H1 (cell line): ENCODE measurements at regions not wholly inside any gene's neighbourhood (a gene's known extent, or its start where the extent isn't known, plus 50 kb on each side); places are given as distances from the start of the nearest gene placed in this dataset.
A peak's percentile ranks its signal among the peaks of the same experiment; 100 is the strongest.

ENCODE experiments used
- CTCF ChIA-PET: fragments of 300-600 bp; sonication (Branson Sonifier 250); formaldehyde crosslinking; loops from one replicate; lab custom pipeline; 2021; ENCODE audit not compliant: partially characterized antibody; lab: Charles Lee
- POLR2A ChIA-PET: fragments of 300-600 bp; sonication (Branson Sonifier 250); formaldehyde crosslinking; loops from one replicate; lab custom pipeline; 2021; ENCODE audit warnings: inconsistent platforms; ENCODE audit not compliant: partially characterized antibody; lab: Charles Lee
- DNase-seq, 2 experiments: peaks; one replicate each; pipeline versions ENCODE4 v3.0.0 to v3.0.0-alpha.2; 2010 to 2022; ENCODE audit warnings: low spot score in 2 of 2, low read depth in 1 of 2, mixed read lengths in 1 of 2
- FAIRE-seq: peaks from 2 replicates; lab custom pipeline; 2011; peaks lifted over from hg19 to GRCh38; lab: Jason Lieb, UNC
- H2AFZ ChIP-seq: 2 replicates; pipeline ENCODE4 v1.8.1; 2012; ENCODE audit warnings: low read length, inconsistent platforms
- H2AK5ac ChIP-seq: 2 replicates; pipeline ENCODE4 v1.6.1; 2013; ENCODE audit warnings: low read depth, low read length
- H2BK120ac ChIP-seq: replicated peaks from 2 replicates; pipeline ENCODE3; 2013; ENCODE audit warnings: low read depth, low read length, inconsistent platforms
- H2BK12ac ChIP-seq: 2 replicates; pipeline ENCODE4 v1.6.1; 2013; ENCODE audit warnings: low read depth, low read length
- H2BK15ac ChIP-seq: 2 replicates; pipeline ENCODE4 v1.6.1; 2013; ENCODE audit warnings: low read length
- H2BK20ac ChIP-seq: 2 replicates; pipeline ENCODE4 v1.6.1; 2013; ENCODE audit warnings: low read length
- H2BK5ac ChIP-seq: 2 replicates; pipeline ENCODE4 v1.6.1; 2013; ENCODE audit warnings: low read depth, low read length
- H3K14ac ChIP-seq: 2 replicates; pipeline ENCODE4 v1.6.1; 2013; ENCODE audit warnings: inconsistent platforms; ENCODE audit not compliant: insufficient read length
- H3K18ac ChIP-seq: 2 replicates; pipeline ENCODE4 v1.6.1; 2013; ENCODE audit warnings: low read length; ENCODE audit errors: extremely low read depth
- H3K23ac ChIP-seq: 2 replicates; pipeline ENCODE4 v1.6.1; 2013; ENCODE audit warnings: inconsistent platforms; ENCODE audit not compliant: insufficient read length
- H3K23me2 ChIP-seq: 2 replicates; pipeline ENCODE4 v1.6.1; 2013; ENCODE audit warnings: low read depth, low read length
- H3K27ac ChIP-seq: 2 replicates; pipeline ENCODE4 v1.6.1; 2011; ENCODE audit warnings: low read depth, low read length, inconsistent platforms
- H3K27me3 ChIP-seq, 4 experiments: replicated peaks in 1 of 4; 1 replicate in 1 of 4; 2 replicates in 3 of 4; pipeline versions ENCODE4 v1.6.1 to v1.8.1; 2011 to 2013; ENCODE audit warnings: low read length in 3 of 4, mild to moderate bottlenecking in 3 of 4, inconsistent platforms in 2 of 4, mixed read lengths in 2 of 4, moderate library complexity in 1 of 4; ENCODE audit not compliant: control insufficient read depth in 3 of 4, insufficient read depth in 3 of 4; ENCODE audit errors: extremely low read depth in 1 of 4
- H3K36me3 ChIP-seq, 4 experiments: 2 replicates each; pipeline versions ENCODE4 v1.6.1 to v1.8.1; 2011 to 2013; ENCODE audit warnings: mild to moderate bottlenecking in 4 of 4, low read length in 3 of 4, moderate library complexity in 2 of 4, control low read depth in 1 of 4, inconsistent platforms in 1 of 4; ENCODE audit not compliant: insufficient read depth in 4 of 4, control insufficient read depth in 2 of 4
- H3K4ac ChIP-seq: replicated peaks from 2 replicates; pipeline ENCODE3; 2013; ENCODE audit warnings: low read length, low read depth, mixed read lengths, inconsistent platforms; ENCODE audit not compliant: insufficient read length
- H3K4me1 ChIP-seq, 4 experiments: replicated peaks in 1 of 4; 1 replicate in 1 of 4; 2 replicates in 3 of 4; pipeline versions ENCODE4 v1.6.1 to v1.8.1; 2011 to 2013; ENCODE audit warnings: low read length in 3 of 4, inconsistent platforms in 2 of 4, mixed read lengths in 1 of 4; ENCODE audit not compliant: insufficient read depth in 4 of 4, control insufficient read depth in 3 of 4
- H3K4me2 ChIP-seq, 2 experiments: 2 replicates each; pipeline versions ENCODE4 v1.6.1 to v1.8.1; 2011 to 2013; ENCODE audit warnings: low read depth in 2 of 2, low read length in 2 of 2, control low read depth in 1 of 2, inconsistent platforms in 1 of 2, mild to moderate bottlenecking in 1 of 2; ENCODE audit not compliant: insufficient read depth in 1 of 2
- H3K4me3 ChIP-seq, 4 experiments: fragments of 200-600, 300-600 bp in 1 of 4; sonication (generic), shearing (Covaris generic), sonication (Bioruptor Twin) in 1 of 4; 2 replicates each; pipeline versions ENCODE4 v1.5.1 to v1.8.1; 2011 to 2016; ENCODE audit warnings: low read length in 4 of 4, low read depth in 3 of 4, control low read depth in 2 of 4, inconsistent platforms in 2 of 4, mild to moderate bottlenecking in 2 of 4, mixed read lengths in 1 of 4, moderate library complexity in 1 of 4; ENCODE audit not compliant: insufficient read depth in 2 of 4; ENCODE audit errors: extremely low read depth in 1 of 4
- H3K56ac ChIP-seq: replicated peaks from 2 replicates; pipeline ENCODE3; 2013; ENCODE audit warnings: low read depth, mild to moderate bottlenecking, mixed read lengths, low read length, inconsistent platforms; ENCODE audit not compliant: insufficient read length
- H3K79me1 ChIP-seq: 2 replicates; pipeline ENCODE4 v1.6.1; 2013; ENCODE audit warnings: low read depth, low read length, control low read depth
- H3K79me2 ChIP-seq, 2 experiments: 2 replicates each; pipeline versions ENCODE4 v1.6.1 to v1.8.1; 2012 to 2013; ENCODE audit warnings: low read length in 2 of 2, mild to moderate bottlenecking in 2 of 2, inconsistent platforms in 1 of 2; ENCODE audit not compliant: insufficient read depth in 2 of 2, control insufficient read depth in 1 of 2
- H3K9ac ChIP-seq, 4 experiments: replicated peaks in 1 of 4; 1 replicate in 1 of 4; 2 replicates in 3 of 4; pipeline versions ENCODE4 v1.6.1 to v1.8.1; 2011 to 2013; ENCODE audit warnings: low read depth in 3 of 4, low read length in 3 of 4, control low read depth in 2 of 4, mild to moderate bottlenecking in 2 of 4, moderate library complexity in 2 of 4, inconsistent platforms in 1 of 4; ENCODE audit errors: extremely low read depth in 1 of 4
- H3K9me3 ChIP-seq, 2 experiments: 2 replicates each; pipeline versions ENCODE4 v1.6.1 to v1.8.1; 2012 to 2013; ENCODE audit warnings: mild to moderate bottlenecking in 2 of 2, moderate library complexity in 2 of 2, control low read depth in 1 of 2, inconsistent platforms in 1 of 2, low read depth in 1 of 2, low read length in 1 of 2, mixed read lengths in 1 of 2; ENCODE audit not compliant: insufficient read depth in 2 of 2
- H4K20me1 ChIP-seq, 2 experiments: replicated peaks in 1 of 2; 2 replicates each; pipeline versions ENCODE3 to v1.8.1; 2011 to 2013; ENCODE audit warnings: inconsistent platforms in 2 of 2, low read length in 2 of 2, mild to moderate bottlenecking in 1 of 2; ENCODE audit not compliant: insufficient read depth in 2 of 2, control insufficient read depth in 1 of 2
- H4K5ac ChIP-seq: 2 replicates; pipeline ENCODE4 v1.6.1; 2013; ENCODE audit warnings: low read length, low read depth, mixed read lengths, inconsistent platforms; ENCODE audit not compliant: insufficient read length
- H4K8ac ChIP-seq: 2 replicates; pipeline ENCODE4 v1.8.0; 2013; ENCODE audit warnings: mild to moderate bottlenecking, moderate library complexity, low read length, inconsistent platforms; ENCODE audit not compliant: insufficient read depth; ENCODE audit errors: extremely low read depth
- H4K91ac ChIP-seq: replicated peaks from 2 replicates; pipeline ENCODE3; 2013; ENCODE audit warnings: low read length, mixed read lengths, inconsistent platforms; ENCODE audit not compliant: insufficient read length
- CREB1 ChIP-seq: IDR thresholded peaks from 2 replicates; pipeline ENCODE4 v1.6.1; 2012; ENCODE audit warnings: inconsistent platforms
- FOSL1 ChIP-seq: IDR thresholded peaks from 2 replicates; pipeline ENCODE4 v1.6.1; 2011; ENCODE audit warnings: mild to moderate bottlenecking, low read depth, low read length, moderate library complexity; ENCODE audit not compliant: insufficient read depth
- GABPA ChIP-seq: IDR thresholded peaks from 2 replicates; pipeline ENCODE4 v1.6.1; 2011; ENCODE audit warnings: mild to moderate bottlenecking, low read length, moderate library complexity, borderline replicate concordance; ENCODE audit not compliant: insufficient read depth
- HDAC6 ChIP-seq: IDR thresholded peaks from one replicate; pipeline ENCODE4 v1.7.1; 2012; ENCODE audit warnings: low read depth, mild to moderate bottlenecking, inconsistent platforms, low read length, moderate library complexity
- POLR2AphosphoS5 ChIP-seq: IDR thresholded peaks from 2 replicates; pipeline ENCODE4 v1.6.1; 2011; ENCODE audit warnings: low read depth, low read length
- WGBS, 2 experiments: shearing (Covaris generic) in 1 of 2; methylation state at CpG; one replicate each; pipeline versions ENCODE4 v1.1.6 to v1.1.7; 2013 to 2015; ENCODE audit warnings: low lambda C conversion rate in 2 of 2, mixed read lengths in 2 of 2, inconsistent platforms in 1 of 2, low coverage in 1 of 2, missing lambda C conversion rate in 1 of 2; ENCODE audit not compliant: insufficient replicate concordance in 2 of 2, insufficient coverage in 1 of 2, insufficient read length in 1 of 2; ENCODE audit errors: extremely low coverage in 1 of 2, missing lambda C conversion rate in 1 of 2; 5-methylcytosine and 5-hydroxymethylcytosine counted together
- TF ChIP-seq, protein P1 (sequence below), 3 experiments: IDR thresholded peaks; 1 replicate in 2 of 3; 2 replicates in 1 of 3; pipeline versions ENCODE4 v1.5.1 to v1.6.1; 2011; ENCODE audit warnings: low read length in 3 of 3, mild to moderate bottlenecking in 3 of 3, inconsistent platforms in 2 of 3, low read depth in 1 of 3, moderate library complexity in 1 of 3; ENCODE audit not compliant: insufficient read depth in 1 of 3; ENCODE audit errors: control extremely low read depth in 1 of 3

DNA sequence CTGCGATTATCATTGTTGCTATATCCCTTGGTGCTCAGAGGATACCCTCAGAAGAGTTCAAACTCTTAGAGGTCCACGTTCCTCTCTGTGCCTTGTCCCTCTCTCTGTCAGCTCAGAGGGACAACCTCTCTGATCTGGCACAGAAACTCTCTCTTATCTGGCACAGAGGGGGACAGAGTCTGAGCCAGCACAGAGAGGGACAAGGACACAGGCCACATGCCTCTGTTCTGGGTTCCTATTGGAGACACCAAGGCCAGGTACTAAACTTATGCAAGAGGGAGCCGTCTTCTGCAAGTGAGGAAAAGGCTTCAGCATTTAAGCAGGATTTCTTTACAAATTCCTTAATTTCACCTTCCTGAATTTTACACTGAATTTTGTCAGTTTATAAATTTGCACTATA lies 565.2 kb downstream of the TOX3 start:
- no peaks in the 10 kb centered on the region for H3K27me3 ChIP-seq
- H3K56ac ChIP-seq = no peak overlapping the region
- H2BK20ac ChIP-seq = no peak overlapping the region
- H2BK5ac ChIP-seq = no peak overlapping the region
- H4K8ac ChIP-seq = no peak overlapping the region
- H3K23me2 ChIP-seq = peaks cover 5% of the 10 kb centered on the region; the same call in 1 of the 2 replicates
- ChIA-PET POLR2A (interaction anchor here (1.6 kb wide), 1 partner anchor 163 kb away, joined by 6 read pairs; no protein-coding TSS in a partner anchor), CTCF (interaction anchor here (0.6 to 22.6 kb wide), 18 partner anchors 10 to 941 kb away, joined by 3 to 424 read pairs (median 4); no protein-coding TSS in a partner anchor)
- DNase-seq = no peak
- H3K9me3 ChIP-seq = no peaks in the 10 kb centered on the region; a peak in 1 of 4 replicates
- H3K79me2 ChIP-seq = no peaks in the 10 kb centered on the region
- H4K20me1 ChIP-seq = no peaks in the 10 kb centered on the region
- H2AK5ac ChIP-seq = no peak overlapping the region
- H3K18ac ChIP-seq = no peak overlapping the region
- H3K14ac ChIP-seq = no peak overlapping the region
- TF ChIP-seq, protein P1, sequence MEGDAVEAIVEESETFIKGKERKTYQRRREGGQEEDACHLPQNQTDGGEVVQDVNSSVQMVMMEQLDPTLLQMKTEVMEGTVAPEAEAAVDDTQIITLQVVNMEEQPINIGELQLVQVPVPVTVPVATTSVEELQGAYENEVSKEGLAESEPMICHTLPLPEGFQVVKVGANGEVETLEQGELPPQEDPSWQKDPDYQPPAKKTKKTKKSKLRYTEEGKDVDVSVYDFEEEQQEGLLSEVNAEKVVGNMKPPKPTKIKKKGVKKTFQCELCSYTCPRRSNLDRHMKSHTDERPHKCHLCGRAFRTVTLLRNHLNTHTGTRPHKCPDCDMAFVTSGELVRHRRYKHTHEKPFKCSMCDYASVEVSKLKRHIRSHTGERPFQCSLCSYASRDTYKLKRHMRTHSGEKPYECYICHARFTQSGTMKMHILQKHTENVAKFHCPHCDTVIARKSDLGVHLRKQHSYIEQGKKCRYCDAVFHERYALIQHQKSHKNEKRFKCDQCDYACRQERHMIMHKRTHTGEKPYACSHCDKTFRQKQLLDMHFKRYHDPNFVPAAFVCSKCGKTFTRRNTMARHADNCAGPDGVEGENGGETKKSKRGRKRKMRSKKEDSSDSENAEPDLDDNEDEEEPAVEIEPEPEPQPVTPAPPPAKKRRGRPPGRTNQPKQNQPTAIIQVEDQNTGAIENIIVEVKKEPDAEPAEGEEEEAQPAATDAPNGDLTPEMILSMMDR (IDR thresholded peaks at IDR 0.05; ENCODE audit: control extremely low read depth in 1 of 3, insufficient read depth in 1 of 3, low read depth in 1 of 3, low read length in 3 of 3) = no peak
- no peak for TF ChIP-seq HDAC6
- TF ChIP-seq GABPA = no peak
- no peak for TF ChIP-seq FOSL1
- no peak for TF ChIP-seq CREB1
- TF ChIP-seq POLR2AphosphoS5 = no peak
- no peaks in the 10 kb centered on the region for H3K79me1 ChIP-seq
- no peak overlapping the region for H3K23ac ChIP-seq
- 0 out of 2 replicates have a peak overlapping the region, but pooled peaks have one; percentile 8 for H2AFZ ChIP-seq
- H2BK120ac ChIP-seq = no peak overlapping the region
- no peak overlapping the region for H2BK12ac ChIP-seq
- 85% methylated on average over 3 of the region's 3 CpGs; no CpG with 5 or more reads in 1 of the 2 experiments for WGBS, 2 experiments
- H3K4me3 ChIP-seq = no peak overlapping the region
- H3K27ac ChIP-seq = no peak overlapping the region
- H2BK15ac ChIP-seq = no peak overlapping the region
- no peaks in the 10 kb centered on the region for H3K4me1 ChIP-seq
- H4K91ac ChIP-seq = no peak overlapping the region
- no peak for FAIRE-seq
- H3K4ac ChIP-seq = no peak overlapping the region
- no peaks in the 10 kb centered on the region for H3K36me3 ChIP-seq
- no peak overlapping the region for H4K5ac ChIP-seq
- no peak overlapping the region for H3K9ac ChIP-seq
- H3K4me2 ChIP-seq = no peak overlapping the region
